Type B pancreatic cell (in vitro differentiated cells): ENCODE measurements at regions not wholly inside any gene's neighbourhood (a gene's known extent, or its start where the extent isn't known, plus 50 kb on each side); places are given as distances from the start of the nearest gene placed in this dataset.

Experiments
- DNase-seq: peaks from one replicate; pipeline ENCODE4 v3.0.0; 2021; ENCODE audit warnings: mixed read lengths; ENCODE audit not compliant: unreplicated experiment; ENCODE audit errors: extremely low spot score
- H3K27ac Mint-ChIP-seq: 2 replicates; pipeline ENCODE4 v1.8.0; 2021; ENCODE audit warnings: mild to moderate bottlenecking, mixed read lengths
- H3K27me3 Mint-ChIP-seq: 2 replicates; pipeline ENCODE4 v1.8.0; 2021; ENCODE audit warnings: mixed read lengths
- H3K36me3 Mint-ChIP-seq: 2 replicates; pipeline ENCODE4 v1.8.0; 2021; ENCODE audit warnings: mixed read lengths
- H3K4me1 Mint-ChIP-seq: one replicate; pipeline ENCODE4 v1.8.0; 2021; ENCODE audit warnings: mixed read lengths; ENCODE audit not compliant: unreplicated experiment
- H3K4me3 Mint-ChIP-seq: 2 replicates; pipeline ENCODE4 v1.8.0; 2021; ENCODE audit warnings: mild to moderate bottlenecking, mixed read lengths
- H3K9me3 Mint-ChIP-seq: 2 replicates; pipeline ENCODE4 v1.8.0; 2021; ENCODE audit warnings: mixed read lengths
- CTCF ChIP-seq: fragments of 200-600 bp; sonication (generic); conservative IDR thresholded peaks from 2 replicates; pipeline ENCODE4 v1.5.0; 2021; ENCODE audit warnings: antibody characterized with exemption, mild to moderate bottlenecking

DNA sequence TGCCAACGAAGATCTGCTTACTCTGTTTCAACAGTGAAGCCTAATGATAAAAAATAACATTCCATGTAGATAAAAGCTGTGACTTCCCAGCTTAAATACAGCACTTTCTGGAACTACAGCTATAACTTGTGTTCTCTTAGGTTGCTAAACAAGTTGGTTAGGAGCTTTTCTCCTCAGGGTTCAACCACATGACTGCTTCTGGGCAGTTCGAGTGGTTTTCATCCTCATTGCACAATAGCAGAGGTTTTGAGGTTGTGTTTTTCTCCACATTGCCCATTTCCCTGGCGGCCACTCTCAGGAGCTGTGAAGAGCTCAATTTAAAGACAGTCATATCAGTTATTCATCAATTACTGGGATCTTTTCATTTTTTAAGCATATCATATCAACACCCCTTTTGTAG is 102.2 kb upstream of the CYP1B1 start:
- Mint-ChIP-seq H3K9me3 (peaks cover 13% of the 10 kb centered on the region), H3K27me3 (no peaks in the 10 kb centered on the region), H3K4me1 (peaks cover 45% of the 10 kb centered on the region), H3K4me3 (peak overlapping the region; percentile 51), H3K27ac (peak overlapping the region; percentile 81), H3K36me3 (peaks cover 4% of the 10 kb centered on the region)
- no peak for TF ChIP-seq CTCF
- DNase-seq, result no peak

- Mint-ChIP-seq H3K4me3 (no peak overlapping the region), H3K9me3 (peaks cover 13% of the 10 kb centered on the region), H3K4me1 (peaks cover 37% of the 10 kb centered on the region), H3K27me3 (no peaks in the 10 kb centered on the region), H3K27ac (peak overlapping the region; percentile 20), H3K36me3 (peaks cover 4% of the 10 kb centered on the region)
- DNase-seq, result no peak
- TF ChIP-seq CTCF, result no peak
These were observed 100.7 kb upstream of the CYP1B1 start for GRCh38 chr2:38176619-38177021.

DNA sequence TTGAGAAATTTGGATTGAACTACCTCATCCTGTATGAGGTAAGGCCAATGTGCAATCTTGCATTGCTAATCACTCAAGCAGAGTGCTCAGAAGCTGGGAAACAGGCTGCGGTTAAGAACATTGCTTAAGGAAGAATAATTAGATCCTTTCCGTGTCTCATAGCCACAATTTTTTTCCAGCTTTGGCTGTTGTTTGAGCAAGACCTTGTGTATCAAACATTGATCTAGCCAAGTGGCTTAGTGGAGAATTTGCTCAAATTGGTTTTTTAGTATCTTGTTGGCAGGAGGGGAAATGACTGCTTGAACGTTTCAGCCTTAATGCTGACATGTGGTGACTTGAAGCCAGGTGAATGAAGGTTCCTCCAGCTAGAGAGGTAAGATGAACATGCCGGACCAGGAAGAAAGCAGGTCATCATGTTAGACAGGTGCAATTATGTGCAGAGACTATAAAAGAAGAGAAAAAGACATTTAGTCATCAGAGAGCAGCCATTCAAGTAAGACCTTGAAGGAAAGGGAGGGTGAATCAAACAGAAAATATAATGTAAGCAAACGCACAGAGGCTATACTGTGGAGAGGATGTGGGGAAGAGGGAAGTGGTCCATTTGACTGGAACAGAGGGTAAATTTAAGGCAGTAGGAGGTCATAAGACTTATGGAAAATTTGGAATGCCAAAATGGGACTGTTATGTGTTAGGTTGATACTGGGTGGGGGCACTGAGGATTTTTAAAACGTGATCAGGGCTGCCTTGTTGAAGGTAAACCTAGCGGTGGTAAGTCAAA is 98.9 kb upstream of the CYP1B1 start:
- peaks cover 16% of the 10 kb centered on the region for H3K9me3 Mint-ChIP-seq
- H3K27me3 Mint-ChIP-seq, result no peaks in the 10 kb centered on the region
- H3K4me3 Mint-ChIP-seq, result peak overlapping the region; percentile 47
- no peak for TF ChIP-seq CTCF
- no peak for DNase-seq
- H3K4me1 Mint-ChIP-seq, result peaks cover 33% of the 10 kb centered on the region
- peaks cover 4% of the 10 kb centered on the region for H3K36me3 Mint-ChIP-seq
- H3K27ac Mint-ChIP-seq, result peak overlapping the region; percentile 78

- DNase-seq, result no peak
- Mint-ChIP-seq H3K9me3 (peaks cover 15% of the 10 kb centered on the region), H3K4me1 (peaks cover 31% of the 10 kb centered on the region), H3K27ac (peak overlapping the region; percentile 14), H3K36me3 (peaks cover 4% of the 10 kb centered on the region), H3K4me3 (no peak overlapping the region), H3K27me3 (no peaks in the 10 kb centered on the region)
- TF ChIP-seq CTCF, result no peak
These were observed 98.2 kb upstream of the CYP1B1 start for GRCh38 chr2:38174131-38174530.

GRCh38 chr2:38173683-38174082 is 97.7 kb upstream of the CYP1B1 start:
- H3K4me1 Mint-ChIP-seq, result peaks cover 26% of the 10 kb centered on the region
- H3K9me3 Mint-ChIP-seq, result peaks cover 11% of the 10 kb centered on the region
- peaks cover 4% of the 10 kb centered on the region for H3K36me3 Mint-ChIP-seq
- no peak overlapping the region for H3K4me3 Mint-ChIP-seq
- peak overlapping the region; percentile 14 for H3K27ac Mint-ChIP-seq
- DNase-seq, result no peak
- no peak for TF ChIP-seq CTCF
- H3K27me3 Mint-ChIP-seq, result no peaks in the 10 kb centered on the region
